AG04449 (cell line): ENCODE measurements at regions not wholly inside any gene's neighbourhood (a gene's known extent, or its start where the extent isn't known, plus 50 kb on each side); places are given as distances from the start of the nearest gene placed in this dataset.

Source experiments
- CTCF ChIA-PET: fragments of 350-600 bp; formaldehyde crosslinking; extraction: SDS; loops from one replicate; lab custom pipeline; 2021; ENCODE audit warnings: antibody characterized with exemption; lab: Yijun Ruan, JAX
- POLR2A ChIA-PET: fragments of 400-600, 350-600 bp; formaldehyde crosslinking; extraction: SDS; loops from one replicate; lab custom pipeline; 2020; ENCODE audit warnings: antibody characterized with exemption, inconsistent platforms; lab: Yijun Ruan, JAX
- DNase-seq: peaks from one replicate; pipeline ENCODE4 v3.0.0-alpha.2; 2010; ENCODE audit warnings: low read depth, low spot score
- H3K4me3 ChIP-seq: 2 replicates; pipeline ENCODE4 v1.5.1; 2011; ENCODE audit warnings: low read depth, mild to moderate bottlenecking, control low read depth, low read length
- TF ChIP-seq, protein P1 (sequence below): IDR thresholded peaks from one replicate; pipeline ENCODE4 v1.5.1; 2011; ENCODE audit warnings: mild to moderate bottlenecking, moderate library complexity, low read length, control low read depth, inconsistent platforms; ENCODE audit not compliant: insufficient read depth; ENCODE audit errors: missing control alignments

DNA sequence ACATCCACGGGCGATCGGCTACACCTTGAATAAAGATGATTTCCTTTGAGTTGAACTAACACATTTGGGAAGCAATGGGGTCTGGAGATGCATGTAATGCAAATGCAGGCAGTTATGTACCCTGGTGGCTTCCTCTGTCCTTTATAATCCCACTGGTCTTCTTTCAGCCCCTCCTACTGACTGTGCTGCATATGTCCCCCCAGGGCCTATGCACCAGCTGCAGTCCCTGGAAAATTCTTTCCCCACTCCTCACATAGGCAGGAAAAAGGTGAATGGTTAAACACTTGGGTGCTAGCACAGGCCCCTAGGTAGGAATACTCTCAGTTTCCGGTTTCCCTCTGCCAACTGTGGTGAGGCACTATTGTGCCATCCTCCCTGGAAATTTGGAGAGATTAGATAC is 294.8 kb upstream of the SOX5 start:
- POLR2A ChIA-PET: no interaction called here
- TF ChIP-seq, protein P1, sequence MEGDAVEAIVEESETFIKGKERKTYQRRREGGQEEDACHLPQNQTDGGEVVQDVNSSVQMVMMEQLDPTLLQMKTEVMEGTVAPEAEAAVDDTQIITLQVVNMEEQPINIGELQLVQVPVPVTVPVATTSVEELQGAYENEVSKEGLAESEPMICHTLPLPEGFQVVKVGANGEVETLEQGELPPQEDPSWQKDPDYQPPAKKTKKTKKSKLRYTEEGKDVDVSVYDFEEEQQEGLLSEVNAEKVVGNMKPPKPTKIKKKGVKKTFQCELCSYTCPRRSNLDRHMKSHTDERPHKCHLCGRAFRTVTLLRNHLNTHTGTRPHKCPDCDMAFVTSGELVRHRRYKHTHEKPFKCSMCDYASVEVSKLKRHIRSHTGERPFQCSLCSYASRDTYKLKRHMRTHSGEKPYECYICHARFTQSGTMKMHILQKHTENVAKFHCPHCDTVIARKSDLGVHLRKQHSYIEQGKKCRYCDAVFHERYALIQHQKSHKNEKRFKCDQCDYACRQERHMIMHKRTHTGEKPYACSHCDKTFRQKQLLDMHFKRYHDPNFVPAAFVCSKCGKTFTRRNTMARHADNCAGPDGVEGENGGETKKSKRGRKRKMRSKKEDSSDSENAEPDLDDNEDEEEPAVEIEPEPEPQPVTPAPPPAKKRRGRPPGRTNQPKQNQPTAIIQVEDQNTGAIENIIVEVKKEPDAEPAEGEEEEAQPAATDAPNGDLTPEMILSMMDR: no peak
- no peak for DNase-seq
- H3K4me3 ChIP-seq: no peak overlapping the region
- CTCF ChIA-PET: no interaction called here

DNA sequence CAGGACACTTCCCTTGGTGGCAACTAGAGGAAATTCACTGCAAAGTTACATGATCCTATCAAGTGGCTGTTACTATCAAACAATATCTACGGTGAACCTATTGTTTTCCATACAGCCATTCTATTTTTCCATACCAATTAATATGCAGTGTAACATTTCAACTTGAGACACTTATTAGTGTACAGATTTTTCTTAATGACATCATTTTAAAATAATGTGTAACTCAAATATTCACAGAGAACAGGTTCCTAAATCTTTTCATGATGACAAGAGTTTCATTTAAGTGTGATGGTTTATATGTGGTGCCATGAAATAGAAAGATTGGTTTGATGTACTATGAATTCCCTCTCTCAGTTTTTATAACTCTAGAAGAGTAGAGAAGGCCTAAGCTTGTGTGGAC is 291.2 kb upstream of the SOX5 start:
- ChIA-PET POLR2A (no interaction called here), CTCF (no interaction called here)
- H3K4me3 ChIP-seq: no peak overlapping the region
- DNase-seq: no peak
- TF ChIP-seq, protein P1: no peak

DNA sequence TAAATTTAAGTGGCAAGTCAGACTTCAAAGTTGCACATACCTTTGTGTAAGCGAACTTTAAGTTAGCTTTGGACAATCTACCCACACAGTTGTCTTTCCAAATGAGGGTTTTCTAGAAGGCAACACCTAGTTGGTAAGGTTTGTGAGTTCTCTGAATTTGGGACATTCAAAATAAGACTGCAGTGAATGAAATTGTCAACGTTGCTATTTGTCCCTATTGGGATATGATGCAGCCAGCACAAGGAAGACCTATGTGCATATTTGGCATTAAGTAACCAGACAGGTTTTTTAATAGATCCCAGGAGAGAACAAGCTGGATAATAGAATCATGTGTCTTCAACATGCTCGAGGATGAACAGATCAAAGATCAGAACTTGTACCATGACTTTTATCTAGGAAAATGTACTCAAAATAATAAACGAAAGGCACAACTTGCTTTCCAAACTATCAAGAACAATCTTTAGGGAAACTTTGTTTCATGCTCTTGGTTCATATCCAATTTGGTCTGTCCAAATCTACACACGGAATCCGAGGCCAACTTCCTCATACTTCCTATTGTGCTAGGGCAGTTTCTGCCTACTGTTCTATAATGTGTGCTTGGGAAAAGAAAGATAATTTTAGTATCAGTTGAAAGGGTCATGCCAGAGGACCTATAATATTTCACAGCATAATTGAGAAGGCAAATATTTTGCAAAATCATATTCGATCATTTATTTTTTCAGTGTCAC is 284.2 kb upstream of the SOX5 start:
- H3K4me3 ChIP-seq: no peak overlapping the region
- no peak for DNase-seq
- ChIA-PET CTCF (no interaction called here), POLR2A (no interaction called here)
- TF ChIP-seq, protein P1: no peak

DNA sequence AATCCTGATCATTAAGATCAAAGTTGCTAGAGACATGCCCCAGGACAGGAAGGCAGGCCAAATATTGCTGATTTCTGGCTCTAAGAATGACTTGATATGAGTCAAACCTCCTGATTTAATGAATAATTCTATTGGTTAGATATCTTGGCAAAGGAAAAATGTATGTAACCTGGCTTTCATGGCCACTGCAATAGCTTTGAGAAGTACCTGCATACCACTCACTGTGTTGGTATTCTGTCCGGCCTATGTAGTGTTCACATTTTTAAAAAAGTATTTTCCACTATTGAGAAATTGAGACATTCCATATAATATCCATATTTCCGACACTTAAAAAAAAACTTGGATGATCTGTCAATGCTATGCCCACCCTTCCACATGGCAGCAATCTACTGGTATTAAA is 283.1 kb upstream of the SOX5 start:
- no peak for DNase-seq
- CTCF ChIA-PET: no interaction called here

DNA sequence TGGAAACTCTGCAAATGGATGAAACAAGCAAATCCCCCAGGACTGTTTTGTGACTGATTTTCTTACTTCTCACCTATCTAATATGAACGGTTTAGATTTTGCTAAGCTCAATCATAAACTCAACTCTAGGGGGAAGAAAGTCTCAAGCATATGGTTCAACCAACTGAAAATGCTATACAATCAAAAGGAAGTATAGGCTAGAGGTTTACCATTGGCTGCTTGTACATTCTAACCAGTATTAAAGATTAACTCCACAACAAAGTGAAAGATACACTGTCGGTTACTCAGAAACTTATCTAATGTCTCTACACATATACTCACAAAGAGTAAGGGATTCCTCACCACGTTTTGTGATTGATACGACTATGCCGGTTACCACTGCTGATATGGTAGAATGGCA is 281.8 kb upstream of the SOX5 start:
- no peak overlapping the region for H3K4me3 ChIP-seq
- CTCF ChIA-PET: no interaction called here
- POLR2A ChIA-PET: no interaction called here
- TF ChIP-seq, protein P1: no peak
- no peak for DNase-seq

More for the DNA sequence above, 283.1 kb upstream of the SOX5 start:
- no peak overlapping the region for H3K4me3 ChIP-seq
- POLR2A ChIA-PET: no interaction called here
- TF ChIP-seq, protein P1: no peak

DNA sequence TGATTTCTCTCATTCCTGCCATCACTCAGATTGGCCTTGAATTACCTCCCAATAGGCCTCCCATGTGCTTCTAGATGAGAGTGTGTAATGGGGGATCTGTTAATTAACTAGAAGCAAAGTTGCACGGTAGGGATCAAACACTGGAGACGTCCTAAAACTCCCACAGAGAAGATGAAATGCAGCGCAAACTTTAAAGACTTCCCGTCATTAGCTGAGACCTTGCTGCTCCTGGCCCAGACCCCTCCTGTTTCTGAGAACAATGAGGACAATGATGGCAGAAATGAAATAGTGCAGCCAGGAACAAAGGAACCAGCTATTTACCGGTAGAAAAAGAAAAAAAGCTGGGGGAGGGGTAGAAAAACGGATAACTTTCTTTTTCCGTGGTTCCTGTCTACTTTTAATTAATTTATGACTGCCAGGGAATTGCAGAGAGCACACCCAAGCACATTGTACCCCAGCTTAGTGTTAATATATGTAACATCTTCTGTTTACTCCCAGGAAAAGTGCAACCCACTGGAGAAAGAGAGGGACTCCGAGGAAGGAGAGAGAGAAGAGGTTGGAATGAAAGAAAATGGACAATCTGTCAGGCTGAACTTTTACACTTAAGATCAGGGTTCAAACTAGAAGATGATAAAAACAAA is 280.7 kb upstream of the SOX5 start:
- POLR2A ChIA-PET: no interaction called here
- TF ChIP-seq, protein P1: no peak
- no peak for DNase-seq
- CTCF ChIA-PET: no interaction called here
- H3K4me3 ChIP-seq: no peak overlapping the region
